GM13976 (cell line): ENCODE measurements at regions not wholly inside any gene's neighbourhood (a gene's known extent, or its start where the extent isn't known, plus 50 kb on each side); places are given as distances from the start of the nearest gene placed in this dataset.

Experiments
- DNase-seq: peaks from one replicate; pipeline ENCODE4 v3.0.0; 2012; ENCODE audit warnings: low spot score
- CTCF ChIP-seq: IDR thresholded peaks from 2 replicates; pipeline ENCODE4 v1.5.1; 2012; ENCODE audit warnings: borderline replicate concordance, mild to moderate bottlenecking; ENCODE audit not compliant: insufficient read depth; ENCODE audit errors: extremely low read depth, missing control alignments, control extremely low read depth
- in situ Hi-C: fragments of 300-500 bp; cut with MboI; formaldehyde crosslinking; loops from one replicate; pipeline ENCODE4 v1.12.0; 2022; ENCODE audit warnings: low sequenced_read_pairs, mixed read lengths, inconsistent platforms; ENCODE audit not compliant: unreplicated experiment

DNA sequence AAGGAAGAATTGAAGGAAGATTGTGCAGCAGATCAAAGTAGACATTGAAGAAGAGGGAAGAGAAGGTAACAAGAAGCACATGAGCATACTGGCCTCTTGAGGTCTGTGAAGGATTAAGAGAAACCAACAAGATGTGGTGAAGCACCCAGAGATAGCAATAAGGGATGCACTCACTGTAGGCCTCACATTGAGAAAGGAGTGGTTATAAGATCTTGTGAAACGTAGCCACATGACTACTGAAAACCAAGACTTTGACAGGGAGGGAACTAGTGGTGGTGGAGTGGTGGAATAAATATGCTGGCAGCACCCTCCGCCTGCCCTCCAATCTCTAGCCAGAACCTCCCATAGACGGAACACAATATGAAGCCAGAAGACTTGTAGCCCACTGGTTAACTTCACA is 651.2 kb downstream of the DIPK2A start:
- in situ Hi-C loops: no loop called here
- no peak for TF ChIP-seq CTCF
- peak; percentile 2 for DNase-seq

GRCh38 chr3:144624656-144625055 is 653.0 kb downstream of the DIPK2A start:
- in situ Hi-C loops: no loop called here
- DNase-seq: no peak
- TF ChIP-seq CTCF: no peak

DNA sequence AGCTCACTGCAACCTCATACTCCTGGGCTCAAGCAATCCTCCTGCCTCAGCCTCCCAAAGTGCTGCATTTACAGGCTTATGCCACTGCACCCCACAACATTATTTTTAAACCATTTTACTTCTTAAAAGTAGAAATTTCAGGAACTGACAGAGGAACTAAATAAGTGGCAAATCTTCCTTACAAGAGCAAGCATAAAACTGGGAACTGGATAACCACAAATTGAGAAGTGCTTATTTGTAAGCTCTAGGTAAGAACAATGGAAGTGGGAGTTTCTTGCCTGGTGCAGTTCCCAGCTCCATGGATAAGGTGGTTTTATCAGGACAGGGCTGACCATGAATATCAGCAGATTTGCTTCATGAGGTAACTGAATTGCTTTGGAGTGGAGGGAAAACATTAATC is 655.2 kb downstream of the DIPK2A start:
- no peak for DNase-seq
- in situ Hi-C loops: no loop called here
- TF ChIP-seq CTCF: no peak

GRCh38 chr3:144629381-144629780 is 657.8 kb downstream of the DIPK2A start:
- TF ChIP-seq CTCF: no peak
- in situ Hi-C loops: no loop called here

DNA sequence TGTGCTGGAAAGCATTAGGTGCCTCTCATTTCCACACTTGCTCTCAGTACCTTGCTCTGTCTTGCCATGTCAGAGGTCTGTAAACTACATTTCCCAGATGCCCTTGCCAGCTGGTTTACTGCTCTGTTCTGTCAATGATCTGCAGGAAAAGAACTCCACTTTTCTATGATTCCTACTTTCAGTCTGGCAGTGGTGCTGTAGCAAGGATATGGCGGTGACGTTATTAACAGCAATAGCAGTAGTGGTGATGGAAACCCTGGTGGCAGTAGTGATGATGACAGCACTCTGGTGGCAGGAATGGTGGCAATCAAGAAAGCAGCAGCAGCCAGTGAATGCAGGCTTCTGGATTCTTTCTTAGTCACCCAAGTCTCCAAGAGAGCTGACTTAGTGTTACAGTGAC is 665.2 kb downstream of the DIPK2A start:
- in situ Hi-C loops: no loop called here
- no peak for TF ChIP-seq CTCF
- DNase-seq: no peak

More at GRCh38 chr3:144629381-144629780, 657.8 kb downstream of the DIPK2A start:
- DNase-seq: no peak

DNA sequence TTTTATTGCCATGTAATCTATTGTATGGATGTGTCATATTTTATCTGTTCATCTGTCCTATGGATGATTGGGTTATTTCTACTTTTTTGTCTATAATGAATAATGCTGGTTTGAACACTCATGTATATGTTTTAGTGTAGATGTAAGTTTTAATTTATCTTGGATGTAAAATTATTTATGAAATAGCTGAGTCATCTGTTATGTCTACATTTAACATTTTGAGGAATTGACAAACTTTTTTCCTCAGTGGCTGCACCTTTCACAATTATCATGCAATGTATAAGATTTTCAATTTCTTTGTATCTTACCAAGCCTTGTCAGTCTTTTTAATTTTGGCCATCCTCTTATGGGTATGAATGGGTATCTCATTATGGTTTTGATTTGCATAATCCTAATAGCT is 666.4 kb downstream of the DIPK2A start:
- in situ Hi-C loops: no loop called here
- DNase-seq: no peak
- no peak for TF ChIP-seq CTCF

GRCh38 chr3:144643771-144644198 is 672.2 kb downstream of the DIPK2A start:
- in situ Hi-C loops: no loop called here
- TF ChIP-seq CTCF: no peak
- no peak for DNase-seq
